ENCODE measurements at regions not wholly inside any gene's neighbourhood (a gene's known extent, or its start where the extent isn't known, plus 50 kb on each side); places are given as distances from the start of the nearest gene placed in this dataset.

DNA sequence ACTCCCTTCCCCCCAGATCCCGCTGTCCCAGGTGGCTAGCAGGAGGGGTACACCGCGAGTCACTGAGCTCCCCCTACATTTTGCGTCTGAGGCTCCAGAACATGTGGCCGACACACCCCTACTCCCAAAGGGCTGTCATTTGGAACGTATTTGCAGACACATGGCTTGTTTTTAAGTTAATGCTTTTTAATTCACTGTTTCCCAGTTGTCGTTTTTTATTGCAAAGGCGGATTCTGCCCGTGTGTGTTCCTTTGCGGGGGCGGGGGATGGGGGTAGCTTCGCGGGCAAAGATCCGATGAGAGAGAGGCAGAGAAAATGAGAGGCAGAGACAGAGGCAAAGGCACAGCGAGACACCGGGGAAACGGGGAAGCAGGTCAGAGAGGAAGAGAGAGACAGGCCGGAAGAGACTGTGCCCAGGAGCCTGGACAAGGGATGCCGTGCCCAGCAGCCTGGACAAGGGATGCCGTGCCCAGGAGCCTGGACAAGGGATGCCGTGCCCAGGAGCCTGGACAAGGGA, 270.2 kb downstream of the FOXD2 start:
- Histone ChIP-seq H3K4me3 (ENCODE audit: insufficient read depth, low read depth, low read length) (no peak overlapping the region), H3K27me3 (ENCODE audit: control insufficient read depth, insufficient read depth, low read length) (peaks cover 60% of the 10 kb centered on the region), H3K36me3 (replicated peaks; ENCODE audit: control insufficient read depth, insufficient read depth, low read length) (no peaks in the 10 kb centered on the region)
- peak; percentile 61 for DNase-seq

DNA sequence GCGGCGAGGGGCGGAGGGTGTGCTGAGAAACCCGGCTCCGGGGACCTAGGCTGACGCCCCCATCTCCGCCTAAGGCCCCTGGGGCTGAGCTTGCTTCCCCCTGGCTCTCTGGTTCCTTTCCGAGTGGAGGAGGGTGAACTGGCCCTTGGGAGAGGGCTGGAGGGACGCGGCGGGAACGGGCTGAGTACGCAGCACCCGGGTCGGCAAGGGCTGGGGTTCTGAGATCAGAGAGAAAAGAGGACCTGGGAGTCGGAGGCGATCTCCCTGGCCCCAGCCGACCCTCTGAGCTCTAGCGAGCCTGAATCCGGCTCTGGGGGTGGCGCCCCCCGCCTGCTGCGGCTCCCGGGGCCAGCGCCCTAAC, 270.8 kb downstream of the FOXD2 start:
- Histone ChIP-seq H3K27me3 (ENCODE audit: control insufficient read depth, insufficient read depth, low read length) (peaks cover 62% of the 10 kb centered on the region), H3K4me3 (ENCODE audit: insufficient read depth, low read depth, low read length) (peak overlapping the region; percentile 52), H3K36me3 (replicated peaks; ENCODE audit: control insufficient read depth, insufficient read depth, low read length) (no peaks in the 10 kb centered on the region)
- DNase-seq, result peak; percentile 75

DNA sequence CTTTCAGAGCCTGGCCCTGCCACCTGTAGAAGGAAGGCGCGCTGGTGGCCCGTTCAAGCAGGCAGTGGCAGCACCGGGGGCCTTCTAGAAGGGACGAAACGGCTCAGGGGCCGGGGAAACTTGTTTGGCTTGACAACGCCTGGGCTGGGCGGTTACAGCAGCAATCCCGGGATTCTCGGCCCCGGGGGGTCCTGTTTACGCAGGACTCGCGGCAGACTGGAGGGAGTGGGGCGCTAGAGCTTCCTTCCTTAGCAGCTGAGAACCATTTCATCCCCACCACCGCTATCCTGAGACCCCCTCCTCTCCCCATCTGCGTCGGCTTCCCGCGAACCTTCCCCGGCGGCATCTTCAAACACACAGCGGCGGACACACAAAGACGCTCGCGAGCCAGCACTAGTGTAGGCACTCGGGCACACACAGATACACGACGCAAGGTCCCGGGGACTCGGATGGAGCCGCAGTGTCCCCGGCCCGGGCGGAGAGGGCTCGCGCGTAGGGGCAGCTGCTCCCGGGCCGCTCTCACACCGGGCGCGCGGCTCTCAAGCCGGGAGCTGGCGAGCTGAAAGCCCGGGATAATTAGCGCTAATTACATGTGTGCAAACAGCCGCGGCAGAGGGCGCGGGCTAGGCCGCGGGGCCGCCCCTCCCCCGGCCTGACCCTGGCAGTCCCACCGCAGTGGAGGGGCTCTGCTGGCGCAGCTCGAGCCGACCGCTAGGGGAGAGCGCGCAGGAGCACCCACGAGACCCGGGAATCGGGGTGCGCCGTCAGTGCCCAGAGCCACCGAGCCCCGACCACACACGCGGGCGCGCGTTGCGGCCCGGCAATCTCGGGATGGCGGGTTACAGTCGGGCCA, 271.4 kb downstream of the FOXD2 start:
- DNase-seq, result peak; percentile 94
- Histone ChIP-seq H3K36me3 (replicated peaks; ENCODE audit: control insufficient read depth, insufficient read depth, low read length) (no peaks in the 10 kb centered on the region), H3K4me3 (ENCODE audit: insufficient read depth, low read depth, low read length) (peak overlapping the region; percentile 52), H3K27me3 (ENCODE audit: control insufficient read depth, insufficient read depth, low read length) (peaks cover 66% of the 10 kb centered on the region)

DNA sequence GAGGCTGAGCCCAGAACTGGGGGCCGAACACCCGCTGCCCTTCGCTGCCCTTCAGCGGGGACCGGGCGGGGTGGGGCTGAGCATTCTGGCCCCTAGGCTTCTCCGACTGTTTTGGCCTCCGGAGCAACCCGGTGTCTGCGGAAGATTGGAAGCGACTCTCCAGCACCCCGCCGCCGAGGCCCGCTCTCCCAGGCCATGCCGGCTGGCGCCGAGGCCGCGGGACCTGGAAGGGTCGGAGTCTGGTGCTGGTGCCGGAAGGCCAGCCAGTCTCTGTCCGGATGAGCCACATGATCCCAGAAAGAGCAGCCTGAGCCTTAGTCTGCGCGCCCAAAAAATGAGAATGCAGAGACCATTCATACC, 272.0 kb downstream of the FOXD2 start:
- peak; percentile 86 for DNase-seq
- Histone ChIP-seq H3K36me3 (replicated peaks; ENCODE audit: control insufficient read depth, insufficient read depth, low read length) (no peaks in the 10 kb centered on the region), H3K27me3 (ENCODE audit: control insufficient read depth, insufficient read depth, low read length) (peaks cover 68% of the 10 kb centered on the region), H3K4me3 (ENCODE audit: insufficient read depth, low read depth, low read length) (peak overlapping the region; percentile 52)

DNA sequence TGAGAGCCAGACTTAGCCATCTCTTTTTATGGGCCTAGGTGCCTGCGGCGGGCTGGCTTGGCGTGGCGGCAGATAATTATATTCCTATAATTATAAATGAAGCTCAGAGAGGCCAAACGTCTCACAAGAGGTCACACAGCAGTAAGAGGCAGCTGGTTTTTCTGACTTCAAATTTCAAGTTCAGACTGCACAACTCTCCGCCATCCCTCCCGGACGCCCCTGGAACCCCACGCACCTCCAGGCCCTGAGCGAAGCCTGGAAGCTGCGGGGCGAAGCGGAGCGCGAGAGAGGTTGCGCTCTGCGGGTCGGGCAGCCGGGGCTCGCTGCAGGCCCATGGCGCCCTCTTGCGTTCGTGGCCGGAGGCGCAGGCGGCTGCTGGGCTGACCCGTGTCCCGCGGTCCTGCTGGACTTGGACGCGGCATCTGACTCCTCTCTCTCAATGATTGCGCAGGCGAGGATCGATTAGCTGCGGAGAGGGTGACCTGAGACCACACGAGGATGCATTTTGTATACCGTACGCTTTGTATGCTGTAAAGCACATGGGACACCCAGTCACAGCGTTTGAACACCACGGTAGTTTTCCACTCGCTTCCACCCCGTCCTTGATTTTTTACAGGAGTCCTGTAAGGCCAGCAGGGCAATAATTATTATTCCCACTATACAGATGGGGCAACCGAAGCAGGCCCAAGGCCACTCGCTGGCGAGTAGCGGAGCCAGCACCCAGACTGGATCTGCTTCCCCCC, 272.7 kb downstream of the FOXD2 start:
- peak overlapping the region; percentile 52 for H3K4me3 ChIP-seq (ENCODE audit: insufficient read depth, low read depth, low read length)
- DNase-seq, result peak; percentile 98
- H3K36me3 ChIP-seq (replicated peaks; ENCODE audit: control insufficient read depth, insufficient read depth, low read length), result no peaks in the 10 kb centered on the region
- H3K27me3 ChIP-seq (ENCODE audit: control insufficient read depth, insufficient read depth, low read length), result peaks cover 71% of the 10 kb centered on the region
